T-cell (primary cell): ENCODE measurements at regions not wholly inside any gene's neighbourhood (a gene's known extent, or its start where the extent isn't known, plus 50 kb on each side); places are given as distances from the start of the nearest gene placed in this dataset.
"Not testable (repeated sequence)": the region's sequence is repeated elsewhere in the genome, so short reads cannot be mapped to it uniquely, and the experiment has no call there.

ENCODE experiments used
- ATAC-seq, 4 experiments: fragments of 200-7000 bp in 3 of 4; fragments of 150-1000 bp in 1 of 4; cut with Tn5 transposase; replicated peaks in 1 of 4; 1 replicate in 3 of 4; 2 replicates in 1 of 4; pipeline ENCODE4 v1.10.0; 2021; ENCODE audit warnings: moderate library complexity in 3 of 4, mild to moderate bottlenecking in 2 of 4, moderate number of reproducible peaks in 1 of 4
- CTCF ChIA-PET, 2 donors: fragments of 300-600 bp; sonication (Branson Sonifier 250); formaldehyde crosslinking; loops; one replicate each; lab custom pipeline; 2022; ENCODE audit warnings: antibody characterized with exemption in 2 of 2; lab: Charles Lee
- POLR2A ChIA-PET, 2 donors: fragments of 300-600 bp; sonication (Branson Sonifier 250); formaldehyde crosslinking; loops; one replicate each; lab custom pipeline; 2022; ENCODE audit warnings: antibody characterized with exemption in 2 of 2; lab: Charles Lee
- DNase-seq, 35 experiments: peaks; one replicate each; pipeline versions ENCODE4 v3.0.0 to v3.0.0-alpha.2; 2013 to 2023
- H3K27ac ChIP-seq: one replicate; pipeline ENCODE4 v1.5.1; 2013; ENCODE audit warnings: low read length
- H3K27me3 ChIP-seq, 2 experiments: replicated peaks in 1 of 2; 1 replicate in 1 of 2; 2 replicates in 1 of 2; pipeline versions ENCODE4 v1.6.1 to v1.7.0; 2013; ENCODE audit warnings: low read length in 1 of 2, mixed read lengths in 1 of 2; ENCODE audit not compliant: control insufficient read depth in 2 of 2, insufficient read depth in 2 of 2; ENCODE audit errors: extremely low read depth in 1 of 2
- H3K36me3 ChIP-seq, 2 donors: 1 replicate in 1 of 2; 2 replicates in 1 of 2; pipeline versions ENCODE4 v1.6.1 to v1.7.0; 2013; ENCODE audit warnings: low read length in 1 of 2; ENCODE audit not compliant: control insufficient read depth in 2 of 2, insufficient read depth in 1 of 2; ENCODE audit errors: extremely low read depth in 1 of 2
- H3K4me1 ChIP-seq, 2 experiments: 1 replicate in 1 of 2; 2 replicates in 1 of 2; pipeline versions ENCODE4 v1.6.1 to v1.7.0; 2013; ENCODE audit warnings: low read length in 2 of 2, mixed read lengths in 1 of 2; ENCODE audit not compliant: insufficient read depth in 2 of 2, control insufficient read depth in 1 of 2; ENCODE audit errors: extremely low read depth in 1 of 2
- H3K4me3 ChIP-seq, 2 donors: 1 replicate in 1 of 2; 2 replicates in 1 of 2; pipeline versions ENCODE4 v1.5.1 to v1.7.0; 2013; ENCODE audit warnings: mild to moderate bottlenecking in 2 of 2, low read length in 1 of 2, moderate library complexity in 1 of 2; ENCODE audit not compliant: control insufficient read depth in 1 of 2; ENCODE audit errors: extremely low read depth in 1 of 2
- H3K9me3 ChIP-seq: 2 replicates; pipeline ENCODE4 v1.7.0; 2013
- H3K27ac Mint-ChIP-seq, 2 donors: one replicate each; pipeline ENCODE4 v1.8.0; 2020 to 2021; ENCODE audit warnings: mild to moderate bottlenecking in 2 of 2, mixed read lengths in 2 of 2
- H3K27me3 Mint-ChIP-seq, 2 donors: one replicate each; pipeline ENCODE4 v1.8.0; 2021 to 2022; ENCODE audit warnings: mixed read lengths in 2 of 2
- H3K36me3 Mint-ChIP-seq: one replicate; pipeline ENCODE4 v1.8.0; 2021; ENCODE audit warnings: mixed read lengths
- H3K4me1 Mint-ChIP-seq, 3 donors: one replicate each; pipeline ENCODE4 v1.8.0; 2020 to 2022; ENCODE audit warnings: mixed read lengths in 3 of 3, mild to moderate bottlenecking in 1 of 3
- H3K4me3 Mint-ChIP-seq, 3 donors: one replicate each; pipeline ENCODE4 v1.8.0; 2020 to 2022; ENCODE audit warnings: mild to moderate bottlenecking in 3 of 3, mixed read lengths in 3 of 3, moderate library complexity in 3 of 3
- H3K9me3 Mint-ChIP-seq, 3 donors: one replicate each; pipeline ENCODE4 v1.8.0; 2020 to 2022; ENCODE audit warnings: mixed read lengths in 3 of 3
- WGBS: methylation state at CpG from one replicate; pipeline ENCODE4 v1.1.5; 2013; ENCODE audit warnings: missing lambda C conversion rate; ENCODE audit not compliant: insufficient coverage; 5-methylcytosine and 5-hydroxymethylcytosine counted together

- Histone ChIP-seq H3K27ac (no peak overlapping the region), H3K4me3 (no peak overlapping the region), H3K4me1 (no peaks in the 10 kb centered on the region), H3K36me3 (no peaks in the 10 kb centered on the region), H3K9me3 (no peaks in the 10 kb centered on the region), H3K27me3 (no peaks in the 10 kb centered on the region)
- Mint-ChIP-seq H3K36me3 (no peaks in the 10 kb centered on the region), H3K9me3 (no peaks in the 10 kb centered on the region), H3K4me1 (no peaks in the 10 kb centered on the region), H3K27ac (no peak overlapping the region), H3K4me3 (no peak overlapping the region), H3K27me3 (peaks cover 0 to 6% of the 10 kb centered on the region in 2 donors)
- ChIA-PET CTCF (no interaction called here), POLR2A (no interaction called here)
- DNase-seq (no peak), ATAC-seq (no peak)
- 100% methylated on average over 1 of the region's 3 CpGs for WGBS
These were observed 305.4 kb upstream of the IGF1R start for GRCh38 chr15:98342911-98343310.

GRCh38 chr15:98344591-98344990, 303.7 kb upstream of the IGF1R start:
- H3K4me1 Mint-ChIP-seq: no peaks in the 10 kb centered on the region
- Histone ChIP-seq H3K27me3 (no peaks in the 10 kb centered on the region), H3K27ac (no peak overlapping the region), H3K9me3 (no peaks in the 10 kb centered on the region), H3K4me1 (no peaks in the 10 kb centered on the region), H3K36me3 (no peaks in the 10 kb centered on the region), H3K4me3 (no peak overlapping the region)
- peaks cover 0 to 9% of the 10 kb centered on the region in 2 donors for H3K27me3 Mint-ChIP-seq
- no peak overlapping the region for H3K27ac Mint-ChIP-seq
- H3K36me3 Mint-ChIP-seq: no peaks in the 10 kb centered on the region
- ChIA-PET POLR2A (no interaction called here), CTCF (no interaction called here)
- DNase-seq (no peak), ATAC-seq (no peak)
- WGBS: 71% methylated on average over 1 of the region's 2 CpGs
- H3K9me3 Mint-ChIP-seq: no peaks in the 10 kb centered on the region
- no peak overlapping the region for H3K4me3 Mint-ChIP-seq

DNA sequence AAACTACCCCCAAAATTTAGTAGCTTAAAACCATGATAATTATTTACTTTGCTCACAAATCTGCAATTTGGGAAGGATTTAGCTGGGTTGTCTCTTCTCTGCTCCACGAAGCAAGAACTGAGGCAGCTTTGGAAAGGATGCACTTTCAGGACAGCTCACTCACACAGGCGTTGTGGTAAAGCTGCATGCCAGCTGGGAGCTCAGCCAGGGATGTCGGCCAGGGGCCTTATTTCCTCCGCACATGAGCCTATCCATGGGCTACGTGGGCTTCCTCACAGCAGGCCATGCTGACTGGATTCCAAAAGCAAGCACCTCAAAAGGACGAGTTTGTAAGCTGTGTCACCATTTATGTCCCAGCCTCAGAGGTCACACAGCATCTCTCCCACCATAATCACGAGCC, 301.3 kb upstream of the IGF1R start:
- Mint-ChIP-seq H3K36me3 (no peaks in the 10 kb centered on the region), H3K9me3 (peaks cover 0 to 7% (median 0%) of the 10 kb centered on the region in 3 donors), H3K4me1 (no peaks in the 10 kb centered on the region), H3K27me3 (peaks cover 0 to 14% of the 10 kb centered on the region in 2 donors), H3K27ac (no peak overlapping the region), H3K4me3 (no peak overlapping the region)
- H3K36me3 ChIP-seq: no peaks in the 10 kb centered on the region
- no peaks in the 10 kb centered on the region for H3K9me3 ChIP-seq
- DNase-seq (no peak), ATAC-seq (no peak)
- ChIA-PET CTCF (no interaction called here), POLR2A (no interaction called here)
- H3K27ac ChIP-seq: no peak overlapping the region
- peaks cover 0 to 2% of the 10 kb centered on the region in 2 experiments for H3K27me3 ChIP-seq
- H3K4me3 ChIP-seq: no peak overlapping the region
- WGBS: 59% methylated on average over 6 of the region's 7 CpGs
- no peaks in the 10 kb centered on the region for H3K4me1 ChIP-seq

GRCh38 chr15:98347866-98348265, 300.5 kb upstream of the IGF1R start:
- Mint-ChIP-seq H3K9me3 (peaks cover 0 to 7% (median 0%) of the 10 kb centered on the region in 3 donors), H3K4me3 (no peak overlapping the region), H3K36me3 (no peaks in the 10 kb centered on the region), H3K4me1 (no peaks in the 10 kb centered on the region), H3K27me3 (peaks cover 0 to 14% of the 10 kb centered on the region in 2 donors), H3K27ac (no peak overlapping the region)
- DNase-seq: no peak
- no peak overlapping the region for H3K4me3 ChIP-seq
- 30% methylated on average over 2 of the region's 7 CpGs for WGBS
- no peak overlapping the region for H3K27ac ChIP-seq
- peaks cover 0 to 2% of the 10 kb centered on the region in 2 experiments for H3K27me3 ChIP-seq
- no peak for ATAC-seq
- ChIA-PET CTCF (no interaction called here), POLR2A (no interaction called here)
- H3K36me3 ChIP-seq: no peaks in the 10 kb centered on the region
- H3K9me3 ChIP-seq: no peaks in the 10 kb centered on the region
- H3K4me1 ChIP-seq: no peaks in the 10 kb centered on the region

DNA sequence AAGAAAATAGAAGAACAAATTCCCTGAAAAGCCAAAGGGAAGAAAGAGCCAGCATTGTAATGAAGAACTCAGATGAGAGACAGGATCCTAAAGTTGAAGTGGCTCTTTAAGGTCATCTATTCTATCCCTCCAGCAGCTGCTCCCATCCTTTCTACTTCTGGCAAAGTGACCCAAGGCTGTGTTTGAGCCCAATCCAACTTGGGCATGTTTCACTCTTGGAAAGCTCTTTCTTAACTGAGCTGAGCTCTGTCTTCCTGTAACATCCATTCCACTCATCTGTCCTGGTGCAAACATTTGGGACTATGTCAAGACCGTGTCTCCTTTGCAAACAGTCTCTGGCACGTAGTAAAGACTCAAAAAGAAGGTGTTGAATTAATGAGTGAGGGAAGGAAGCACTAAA, 298.1 kb upstream of the IGF1R start:
- Histone ChIP-seq H3K27ac (no peak overlapping the region), H3K4me3 (no peak overlapping the region), H3K9me3 (no peaks in the 10 kb centered on the region), H3K4me1 (no peaks in the 10 kb centered on the region), H3K36me3 (no peaks in the 10 kb centered on the region), H3K27me3 (peaks cover 0 to 2% of the 10 kb centered on the region in 2 experiments)
- CTCF ChIA-PET: no interaction called here
- no peak overlapping the region for H3K4me3 Mint-ChIP-seq
- no peaks in the 10 kb centered on the region for H3K36me3 Mint-ChIP-seq
- H3K27ac Mint-ChIP-seq: no peak overlapping the region
- peaks cover 0 to 14% of the 10 kb centered on the region in 2 donors for H3K27me3 Mint-ChIP-seq
- ATAC-seq (no peak), DNase-seq (no peak)
- H3K9me3 Mint-ChIP-seq: peaks cover 0 to 7% (median 0%) of the 10 kb centered on the region in 3 donors
- WGBS: no CpG with 5 or more reads among the region's 2 CpGs
- no peaks in the 10 kb centered on the region for H3K4me1 Mint-ChIP-seq
- POLR2A ChIA-PET: no interaction called here

DNA sequence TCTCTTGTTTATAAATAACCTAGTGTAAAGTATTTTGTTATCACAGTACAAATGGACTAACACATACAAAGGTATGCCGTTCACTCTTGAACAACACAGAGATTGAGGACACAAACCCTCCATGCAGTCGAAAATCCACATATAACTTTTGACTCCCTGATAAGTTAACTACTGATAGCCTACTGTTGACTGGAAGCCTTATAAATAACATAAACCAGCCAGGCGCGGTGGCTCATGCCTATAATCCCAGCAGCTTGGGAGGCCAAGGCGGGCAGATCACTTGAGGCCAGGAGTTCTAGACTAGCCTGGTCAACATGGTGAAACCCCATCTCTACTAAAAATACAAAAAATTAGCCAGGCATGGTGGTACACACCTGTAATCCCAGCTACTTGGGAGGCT, 290.1 kb upstream of the IGF1R start:
- POLR2A ChIA-PET, H3K27me3 Mint-ChIP-seq, H3K4me1 Mint-ChIP-seq, H3K27me3 ChIP-seq, H3K36me3 ChIP-seq, H3K36me3 Mint-ChIP-seq, H3K4me1 ChIP-seq, H3K27ac ChIP-seq, H3K4me3 ChIP-seq, H3K9me3 Mint-ChIP-seq, DNase-seq, H3K27ac Mint-ChIP-seq, H3K9me3 ChIP-seq, ATAC-seq, H3K4me3 Mint-ChIP-seq: not testable (repeated sequence)
- CTCF ChIA-PET: interaction anchor here in 1 of 2 donors (0.5 kb wide), 1 partner anchor 12 kb away, joined by 3 read pairs; no protein-coding TSS in a partner anchor
- WGBS: 91% methylated on average over 4 of the region's 5 CpGs

DNA sequence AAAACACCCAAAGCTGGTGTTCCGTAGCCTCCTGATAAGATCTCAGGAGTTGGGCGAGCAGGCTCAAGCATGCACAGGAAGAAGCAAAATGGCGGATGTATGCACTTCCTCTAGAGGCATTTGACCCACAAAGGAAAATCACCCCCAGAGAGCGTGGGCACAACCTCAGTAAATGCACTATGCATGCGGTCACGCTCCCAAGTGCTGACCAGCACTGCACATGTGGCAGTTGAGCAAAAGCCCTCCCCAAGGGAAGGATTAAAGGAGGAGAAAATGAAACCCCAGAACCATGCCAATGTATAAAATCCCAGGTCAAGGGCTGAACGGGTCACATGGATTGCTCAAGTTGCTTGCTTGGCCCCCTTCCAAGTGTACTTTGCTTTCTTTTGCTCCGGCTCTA, 289.4 kb upstream of the IGF1R start:
- Histone ChIP-seq H3K4me3 (no peak overlapping the region), H3K4me1 (no peaks in the 10 kb centered on the region), H3K27me3 (peaks cover 0 to 6% of the 10 kb centered on the region in 2 experiments), H3K36me3 (no peaks in the 10 kb centered on the region), H3K9me3 (no peaks in the 10 kb centered on the region), H3K27ac (no peak overlapping the region)
- H3K9me3 Mint-ChIP-seq: peaks cover 3 to 8% (median 8%) of the 10 kb centered on the region in 3 donors
- ATAC-seq (no peak), DNase-seq (no peak)
- no peaks in the 10 kb centered on the region for H3K4me1 Mint-ChIP-seq
- H3K36me3 Mint-ChIP-seq: no peaks in the 10 kb centered on the region
- CTCF ChIA-PET: no interaction called here
- H3K27ac Mint-ChIP-seq: no peak overlapping the region
- POLR2A ChIA-PET: no interaction called here
- H3K27me3 Mint-ChIP-seq: peaks cover 0 to 3% of the 10 kb centered on the region in 2 donors
- 96% methylated on average over 4 of the region's 8 CpGs for WGBS
- H3K4me3 Mint-ChIP-seq: no peak overlapping the region
